Fibroblast of lung (primary cell): ENCODE measurements at regions not wholly inside any gene's neighbourhood (a gene's known extent, or its start where the extent isn't known, plus 50 kb on each side); places are given as distances from the start of the nearest gene placed in this dataset.

Source experiments
- CTCF ChIP-seq, 2 donors: IDR thresholded peaks in 1 of 2; conservative IDR thresholded peaks in 1 of 2; 1 replicate in 1 of 2; 2 replicates in 1 of 2; pipeline ENCODE4 v1.5.1; 2011 to 2012; ENCODE audit warnings: low read length in 2 of 2, control low read depth in 1 of 2, inconsistent platforms in 1 of 2, low read depth in 1 of 2, mild to moderate bottlenecking in 1 of 2
- EZH2 ChIP-seq: IDR thresholded peaks from 2 replicates; pipeline ENCODE4 v1.5.1; 2012; ENCODE audit warnings: low read length, control low read depth, mild to moderate bottlenecking; ENCODE audit errors: missing control alignments

DNA sequence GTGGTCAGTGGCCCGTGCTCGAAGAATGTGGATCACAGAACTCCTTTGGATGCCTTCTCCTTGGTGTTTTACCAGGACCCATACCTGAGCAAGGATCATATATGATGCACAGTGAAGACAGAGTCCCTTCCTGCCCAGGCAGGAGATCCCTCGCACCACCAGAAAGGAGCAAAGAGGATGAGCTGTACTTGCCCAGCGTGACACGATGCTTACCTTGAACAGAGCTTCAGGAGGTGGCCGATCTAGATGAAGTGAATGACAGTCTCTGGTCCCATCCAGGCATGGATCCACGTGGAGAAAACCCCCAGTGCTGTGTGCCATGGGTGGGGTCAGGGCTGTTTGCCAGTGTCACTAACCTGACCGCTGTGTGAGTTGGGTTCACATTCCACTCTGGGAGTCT is 455.4 kb downstream of the GADD45G start:
- TF ChIP-seq CTCF (conservative IDR thresholded peaks at IDR 0.05 in 1 of 2, IDR thresholded peaks at IDR 0.05 in 1 of 2; ENCODE audit: low read depth in 1 of 2, low read length in 2 of 2) (no peak), EZH2 (no peak)
